AG10803 (cell line): ENCODE measurements at regions not wholly inside any gene's neighbourhood (a gene's known extent, or its start where the extent isn't known, plus 50 kb on each side); places are given as distances from the start of the nearest gene placed in this dataset.
A peak's percentile ranks its signal among the peaks of the same experiment; 100 is the strongest.

Source experiments
- DNase-seq: peaks from one replicate; pipeline ENCODE4 v3.0.0; 2010; ENCODE audit warnings: low read depth
- H3K4me3 ChIP-seq: 2 replicates; pipeline ENCODE4 v1.5.1; 2011; ENCODE audit warnings: mild to moderate bottlenecking, low read length, control low read depth
- CTCF ChIP-seq: conservative IDR thresholded peaks from 2 replicates; pipeline ENCODE4 v1.5.1; 2011; ENCODE audit warnings: mild to moderate bottlenecking, low read length, control low read depth, inconsistent platforms

GRCh38 chr16:87000001-87000400 is 317.2 kb downstream of the C16orf95 start:
- no peak for DNase-seq
- no peak for TF ChIP-seq CTCF
- H3K4me3 ChIP-seq, result no peak overlapping the region

GRCh38 chr16:87002717-87003413 is 314.3 kb downstream of the C16orf95 start:
- no peak for TF ChIP-seq CTCF
- H3K4me3 ChIP-seq, result no peak overlapping the region
- peak; percentile 63 for DNase-seq

- no peak overlapping the region for H3K4me3 ChIP-seq
- DNase-seq, result no peak
- TF ChIP-seq CTCF, result no peak
Measured at GRCh38 chr16:87003414-87003755, 313.8 kb downstream of the C16orf95 start.

GRCh38 chr16:87006021-87006420 is 311.2 kb downstream of the C16orf95 start:
- no peak overlapping the region for H3K4me3 ChIP-seq
- DNase-seq, result no peak
- TF ChIP-seq CTCF, result no peak

- no peak overlapping the region for H3K4me3 ChIP-seq
- TF ChIP-seq CTCF, result no peak
- DNase-seq, result no peak
Measured at GRCh38 chr16:87006789-87007745, 310.1 kb downstream of the C16orf95 start.

GRCh38 chr16:87007907-87008306 is 309.3 kb downstream of the C16orf95 start:
- DNase-seq, result no peak
- no peak for TF ChIP-seq CTCF
- no peak overlapping the region for H3K4me3 ChIP-seq

- no peak for TF ChIP-seq CTCF
Measured at GRCh38 chr16:87008664-87009063, 308.5 kb downstream of the C16orf95 start.

More at GRCh38 chr16:87008664-87009063, 308.5 kb downstream of the C16orf95 start:
- no peak for DNase-seq
- H3K4me3 ChIP-seq, result no peak overlapping the region
